Posterior cingulate gyrus (tissue), 11 donors: ENCODE measurements at regions not wholly inside any gene's neighbourhood (a gene's known extent, or its start where the extent isn't known, plus 50 kb on each side); places are given as distances from the start of the nearest gene placed in this dataset.
"Not testable (repeated sequence)": the region's sequence is repeated elsewhere in the genome, so short reads cannot be mapped to it uniquely, and the experiment has no call there.

Experiments
- DNase-seq, 10 donors: peaks; one replicate each; pipeline versions ENCODE4 v3.0.0 to v3.0.0-alpha.2; 2020 to 2021; ENCODE audit warnings: mixed read lengths in 3 of 10
- intact Hi-C: fragments of 100-400 bp; cut with DNase I; formaldehyde crosslinking; loops from one replicate; pipeline ENCODE4 v1.15.1; 2023

DNA sequence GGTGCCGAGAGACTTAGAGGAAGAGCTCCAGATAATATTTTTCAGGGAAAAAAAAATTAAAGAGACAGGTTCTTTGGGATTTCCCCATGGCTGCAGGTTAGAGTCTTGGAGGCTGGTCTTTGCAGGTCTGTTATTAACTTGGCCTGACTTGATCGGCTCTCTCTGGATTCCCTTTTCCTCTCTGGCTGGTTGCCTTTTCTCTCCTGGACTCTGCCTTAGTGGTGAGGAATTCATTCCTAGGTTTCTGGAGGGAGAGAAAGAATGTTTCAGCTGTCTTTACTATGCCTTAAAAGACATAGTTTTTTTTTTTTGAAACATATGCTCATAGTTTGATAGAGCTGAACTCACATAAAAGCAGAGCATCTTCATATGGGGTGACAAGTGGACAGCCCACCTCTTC is 336.3 kb downstream of the BMP4 start:
- intact Hi-C loops, result no loop called here
- DNase-seq, result no peak

DNA sequence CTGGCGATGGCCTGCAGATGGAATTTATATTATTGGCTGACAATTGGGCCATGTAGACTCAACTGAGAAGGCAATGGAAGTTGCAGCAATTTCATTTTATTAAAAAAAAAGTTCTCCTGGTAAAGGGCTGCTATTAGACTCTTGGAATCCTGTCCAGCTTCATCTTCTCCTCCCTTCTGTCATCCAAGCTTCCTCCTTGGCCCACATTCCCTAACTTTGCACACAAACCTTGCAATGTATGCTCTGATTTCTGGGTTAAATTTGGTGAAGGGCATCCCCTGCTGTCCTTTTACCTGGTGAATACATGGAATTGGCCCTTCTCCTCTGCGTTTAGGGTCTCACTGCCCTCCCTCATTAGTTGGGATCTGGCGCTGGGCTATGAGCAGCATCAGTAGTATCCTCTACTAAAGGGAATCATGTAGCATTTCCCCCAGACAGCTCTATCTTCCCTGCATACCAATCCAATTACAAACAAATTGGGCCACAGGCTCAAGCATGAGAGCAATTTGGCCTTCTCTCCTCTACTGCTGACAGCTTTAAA is 336.9 kb downstream of the BMP4 start:
- intact Hi-C loops, result no loop called here
- DNase-seq, result no peak

DNA sequence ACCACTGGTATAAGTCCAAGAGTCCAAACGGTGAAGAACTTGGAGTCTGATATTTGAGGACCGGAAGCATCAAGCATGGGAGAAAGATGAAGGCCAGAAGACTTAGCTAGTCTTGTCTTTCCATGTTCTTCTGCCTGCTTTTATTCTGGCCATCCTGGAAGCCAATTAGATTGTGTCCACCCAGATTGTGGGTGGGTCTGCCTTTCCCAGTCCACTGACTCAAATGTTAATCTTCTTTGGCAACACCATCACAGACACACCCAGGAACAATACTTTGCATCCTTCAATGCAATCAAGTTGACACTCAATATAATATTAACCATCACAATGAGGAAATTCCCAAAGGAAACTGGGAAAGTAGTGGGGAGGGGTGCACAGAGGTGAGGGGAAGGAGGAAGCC is 340.1 kb downstream of the BMP4 start:
- DNase-seq, result not testable (repeated sequence)

DNA sequence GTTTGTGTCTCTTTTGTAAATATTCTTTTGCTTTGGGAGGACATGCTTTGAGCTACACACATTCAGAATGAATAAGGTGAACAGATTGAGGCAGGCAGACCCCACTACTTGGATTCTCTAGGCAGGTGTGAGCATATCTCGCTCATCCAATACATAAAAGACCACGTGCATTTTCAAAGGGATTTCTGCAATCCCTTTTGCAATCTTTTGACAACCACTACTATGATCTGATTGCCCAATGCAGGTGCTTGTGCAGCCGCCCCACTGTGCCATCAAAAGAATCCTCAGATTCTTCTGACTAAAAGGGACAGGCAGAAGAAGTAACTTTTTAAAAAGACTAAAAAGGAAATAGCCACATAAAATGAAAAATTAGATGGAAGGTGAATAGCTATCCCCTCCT is 341.4 kb downstream of the BMP4 start:
- intact Hi-C loops, result no loop called here
- no peak for DNase-seq

More for the DNA sequence above, 340.1 kb downstream of the BMP4 start:
- intact Hi-C loops, result not testable (repeated sequence)

DNA sequence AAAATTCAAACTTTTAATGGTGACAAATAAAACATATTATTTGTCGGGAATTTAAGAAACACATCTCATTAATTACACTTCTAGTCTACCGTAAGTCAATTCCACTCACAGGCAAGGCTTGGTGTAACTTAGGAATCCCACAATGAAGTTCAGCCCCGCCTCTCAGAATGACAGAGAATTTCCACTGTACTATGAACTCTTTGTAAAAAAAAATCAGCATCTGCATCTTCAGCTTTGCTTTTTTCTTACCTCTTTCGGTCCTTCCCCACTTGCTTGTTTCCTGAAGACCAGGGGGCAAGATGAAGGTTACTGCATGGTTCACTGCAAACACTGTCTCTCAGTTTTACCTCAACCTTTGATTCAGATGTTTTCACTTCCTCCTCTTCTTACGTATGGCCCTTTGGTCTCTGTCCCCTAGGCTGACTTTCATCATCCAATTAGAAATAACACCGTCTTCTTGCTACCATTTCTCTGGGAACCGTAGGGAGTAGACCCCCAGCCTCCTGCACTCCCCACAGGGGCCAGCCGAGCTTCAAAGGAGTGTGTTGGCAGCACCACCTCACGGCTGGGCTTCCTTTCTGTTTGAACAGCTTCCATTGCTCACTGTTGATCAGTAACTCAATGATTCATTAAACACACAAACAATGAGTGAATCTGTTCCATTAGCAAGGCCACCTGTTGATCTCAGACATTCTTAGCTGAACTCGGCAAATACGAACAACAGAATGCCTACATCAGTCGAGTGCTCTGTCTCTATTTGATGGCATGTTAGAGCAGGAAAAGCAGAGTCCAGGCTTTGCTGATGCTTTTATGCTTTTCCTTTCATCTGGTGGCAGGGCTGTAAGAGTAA is 343.0 kb downstream of the BMP4 start:
- DNase-seq, result no peak
- intact Hi-C loops, result no loop called here

DNA sequence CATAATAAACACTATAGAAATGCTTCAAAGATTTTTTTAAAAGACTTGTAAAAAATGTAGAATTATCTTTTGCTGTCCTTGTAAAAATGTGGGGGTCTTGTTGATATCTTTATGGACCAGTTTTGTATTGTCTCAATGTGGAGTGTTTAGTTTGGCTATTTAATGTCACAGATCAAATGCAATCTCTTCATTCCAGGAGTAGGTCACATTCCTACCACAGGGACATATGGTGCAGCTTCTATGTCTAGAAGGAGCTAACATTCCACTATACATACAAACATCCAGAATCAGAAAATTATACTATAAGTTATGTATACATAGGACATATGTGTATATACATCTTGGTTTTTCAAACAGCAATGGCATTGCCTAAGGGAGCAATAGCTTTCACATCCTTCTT is 345.7 kb downstream of the BMP4 start:
- intact Hi-C loops, result no loop called here
- DNase-seq, result no peak

DNA sequence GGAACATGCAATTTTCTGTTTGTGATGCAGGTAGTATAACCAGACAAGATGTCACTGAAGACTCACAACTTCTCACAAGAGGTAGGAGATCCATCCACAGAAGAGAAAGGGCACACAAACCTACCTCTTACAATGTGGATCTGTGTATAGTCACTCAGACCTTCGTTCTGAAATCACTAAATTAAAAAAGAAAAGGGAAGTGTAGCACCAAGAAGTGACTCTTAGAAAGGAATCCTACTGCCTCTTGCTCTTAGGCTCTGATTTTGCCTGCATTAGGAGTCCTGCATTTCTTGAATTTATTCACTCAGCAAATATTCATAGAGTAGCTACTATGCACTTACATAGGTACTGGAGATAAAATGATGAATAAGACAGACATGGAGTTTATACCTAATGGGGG is 347.6 kb downstream of the BMP4 start:
- DNase-seq, result no peak
- intact Hi-C loops, result no loop called here

DNA sequence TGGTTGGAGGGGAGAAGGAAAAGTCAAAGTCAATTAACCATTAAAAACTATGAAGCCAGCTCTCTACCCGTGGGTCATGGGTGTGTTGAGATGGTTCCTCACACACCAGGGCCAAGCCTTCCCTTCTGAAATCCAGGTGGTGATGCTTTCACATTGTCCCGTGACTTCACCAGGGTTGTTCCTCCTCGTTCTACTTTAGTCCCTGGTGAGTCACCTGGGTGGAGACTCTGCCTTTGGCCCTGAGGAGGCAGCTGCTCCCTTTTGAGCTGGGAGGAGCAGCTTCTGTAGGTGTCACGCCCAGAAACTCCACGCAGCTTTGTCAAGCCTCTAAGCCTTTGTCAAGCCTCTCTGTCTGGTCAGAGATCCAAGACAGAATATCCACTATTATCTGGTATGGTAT is 348.3 kb downstream of the BMP4 start:
- no peak for DNase-seq

DNA sequence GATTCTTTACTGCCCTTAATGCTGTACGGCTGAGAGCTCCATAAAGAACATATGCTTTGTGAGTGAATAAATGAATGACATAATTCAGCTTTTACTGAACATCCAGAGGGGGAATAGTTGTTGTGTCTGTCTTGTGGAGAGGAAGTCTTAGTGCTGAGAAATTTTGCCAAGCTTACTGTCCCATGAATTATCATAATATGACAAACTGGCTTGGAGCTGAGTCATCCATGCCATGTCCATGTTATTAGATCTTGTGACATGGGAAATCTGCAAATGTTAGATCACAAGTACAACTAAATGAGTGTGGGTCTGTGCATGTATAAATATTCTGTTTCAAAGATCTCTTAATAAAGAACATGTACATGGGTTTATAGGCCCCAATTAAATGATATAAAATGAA is 350.4 kb downstream of the BMP4 start:
- no peak for DNase-seq
- intact Hi-C loops, result no loop called here

More for the DNA sequence above, 348.3 kb downstream of the BMP4 start:
- intact Hi-C loops, result no loop called here

DNA sequence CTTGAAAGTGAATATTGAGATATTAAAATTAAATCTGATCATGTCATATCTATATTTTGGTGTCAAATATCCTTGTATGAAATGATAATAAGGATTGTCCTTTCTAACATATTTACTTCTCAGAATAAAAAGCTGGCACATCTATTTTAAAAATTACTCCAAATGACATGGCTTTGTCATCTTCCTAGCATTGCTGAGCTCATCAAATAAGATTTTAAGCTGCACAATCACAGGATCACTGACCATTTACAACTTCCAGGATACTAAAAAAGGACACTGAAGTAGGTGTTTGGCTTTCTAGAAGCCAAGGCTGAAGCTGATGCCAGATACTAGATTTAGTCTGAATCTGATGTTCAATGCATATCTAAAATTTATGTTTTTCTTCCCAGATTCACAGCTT is 351.1 kb downstream of the BMP4 start:
- intact Hi-C loops, result no loop called here
- DNase-seq, result no peak

DNA sequence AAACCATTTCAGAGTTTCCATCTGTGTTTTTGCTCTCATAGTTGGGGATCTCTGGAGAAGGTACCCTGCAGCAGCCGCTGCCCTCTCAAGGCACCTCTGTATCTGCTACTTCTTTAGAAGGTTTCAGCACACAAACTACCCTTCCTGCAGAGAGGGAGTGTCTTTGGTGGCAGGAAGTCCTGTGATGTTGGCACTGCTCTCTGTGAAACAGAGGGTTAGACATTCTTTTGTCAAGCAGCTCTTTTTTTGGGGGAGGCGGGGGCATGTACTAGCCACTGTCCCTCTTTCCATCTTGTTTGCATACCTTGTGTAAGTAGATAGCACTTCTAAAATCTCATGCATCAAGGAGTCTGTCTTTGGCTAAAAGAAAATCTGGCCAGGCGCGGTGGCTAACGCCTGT is 352.6 kb downstream of the BMP4 start:
- intact Hi-C loops, result no loop called here

DNA sequence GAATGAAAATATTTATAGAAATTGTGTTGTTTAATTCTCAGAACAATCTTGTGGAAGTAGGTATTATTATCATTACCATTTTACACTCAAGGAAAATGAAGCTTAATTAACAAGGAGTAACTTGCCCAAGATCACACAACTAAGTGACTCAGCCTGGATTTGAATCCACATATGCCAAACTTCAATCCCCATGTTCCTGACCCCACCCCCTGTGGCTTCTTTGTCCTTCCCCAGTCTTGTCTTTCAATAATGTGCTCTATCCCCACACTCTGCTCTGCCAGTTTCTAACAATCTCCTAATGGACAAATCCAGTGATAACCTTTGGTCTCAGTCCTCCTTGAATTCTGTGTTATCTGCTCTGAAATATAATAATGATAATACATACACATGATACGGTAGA is 355.2 kb downstream of the BMP4 start:
- DNase-seq, result no peak
- intact Hi-C loops, result no loop called here

More for the DNA sequence above, 352.6 kb downstream of the BMP4 start:
- no peak for DNase-seq

DNA sequence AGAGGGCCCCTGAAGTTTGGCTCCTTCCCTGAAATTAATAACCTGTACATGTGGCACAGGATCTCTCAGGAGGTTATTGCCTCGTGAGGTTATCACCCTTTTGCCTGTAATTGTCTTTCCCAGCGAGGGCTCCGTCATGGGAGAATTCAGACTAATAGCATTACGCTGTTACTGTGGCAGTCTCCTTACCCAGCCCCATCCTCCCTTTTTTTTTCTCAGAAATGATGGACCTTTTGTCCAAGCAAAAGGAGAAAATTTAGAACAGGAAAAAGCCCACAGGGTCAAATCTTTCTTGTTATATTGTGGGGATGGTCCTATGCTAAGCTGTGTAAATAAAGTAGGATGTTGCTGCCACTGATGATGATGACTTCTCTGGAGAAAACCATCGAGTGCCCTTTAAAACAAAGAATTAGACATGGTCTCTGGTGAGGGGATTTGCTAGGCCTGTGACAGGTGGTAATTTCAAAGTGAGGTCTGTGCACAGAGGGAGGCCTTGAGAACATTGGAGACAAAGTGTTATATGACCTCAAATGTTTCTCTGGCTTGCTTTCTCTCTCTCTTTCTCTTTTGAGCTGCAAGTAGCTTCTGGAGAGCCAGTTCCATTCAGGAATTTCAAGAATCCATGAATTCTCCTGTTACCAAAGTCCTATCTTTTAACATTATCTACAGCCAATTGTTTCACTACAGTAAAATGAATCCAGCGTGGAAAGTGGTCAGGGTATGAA is 357.2 kb downstream of the BMP4 start:
- intact Hi-C loops, result no loop called here
- DNase-seq, result no peak

DNA sequence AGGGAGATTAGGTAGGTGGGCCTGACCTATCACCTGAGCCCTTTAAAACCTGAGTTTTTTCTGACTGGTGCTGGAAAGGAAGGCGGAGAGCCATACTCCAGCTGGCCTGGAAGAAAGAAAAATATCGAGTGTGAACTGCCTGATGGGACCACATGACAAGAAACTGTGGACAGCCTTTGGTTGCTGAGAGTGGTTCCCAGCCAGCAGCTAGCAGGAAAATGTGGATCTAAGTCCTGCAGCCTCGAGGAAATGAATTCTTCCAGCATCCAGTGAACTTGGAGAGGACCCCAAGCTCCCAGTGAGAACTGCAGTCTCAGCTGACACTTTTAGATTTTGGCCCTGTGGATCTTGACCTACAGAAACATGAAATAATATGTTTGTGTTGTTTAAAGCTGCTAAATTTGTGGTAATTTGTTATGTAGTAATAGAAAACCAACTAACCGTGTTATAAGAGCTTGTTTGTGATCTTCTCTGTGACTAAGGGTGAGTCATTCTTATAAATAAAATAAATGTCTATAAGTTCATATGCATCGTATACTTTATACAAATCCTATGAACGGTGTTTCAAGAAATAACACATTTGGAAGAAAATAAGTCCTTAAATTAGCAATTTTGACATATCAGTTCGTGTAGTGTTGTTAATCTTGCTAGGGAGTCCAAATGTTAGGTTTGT is 359.6 kb downstream of the BMP4 start:
- DNase-seq, result no peak
- intact Hi-C loops, result no loop called here

DNA sequence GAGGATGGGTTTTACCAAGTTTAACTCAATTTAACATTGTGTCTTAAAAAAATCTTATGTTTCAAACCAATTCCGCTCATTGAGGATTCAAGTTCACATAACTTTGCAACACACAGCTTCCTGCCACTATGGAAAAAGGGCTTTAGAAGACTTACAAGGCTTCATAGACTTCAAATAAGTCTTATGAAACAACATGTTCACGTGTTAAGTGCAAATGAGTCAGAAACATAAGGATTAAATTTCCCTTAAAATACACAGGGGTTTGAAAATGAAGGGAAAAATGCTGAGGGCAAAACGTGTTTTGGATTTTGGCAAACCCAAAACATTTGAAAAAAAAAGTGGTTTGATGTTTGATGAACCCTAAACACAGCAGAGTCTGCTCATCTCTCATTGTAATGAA is 364.8 kb downstream of the BMP4 start:
- intact Hi-C loops, result no loop called here

DNA sequence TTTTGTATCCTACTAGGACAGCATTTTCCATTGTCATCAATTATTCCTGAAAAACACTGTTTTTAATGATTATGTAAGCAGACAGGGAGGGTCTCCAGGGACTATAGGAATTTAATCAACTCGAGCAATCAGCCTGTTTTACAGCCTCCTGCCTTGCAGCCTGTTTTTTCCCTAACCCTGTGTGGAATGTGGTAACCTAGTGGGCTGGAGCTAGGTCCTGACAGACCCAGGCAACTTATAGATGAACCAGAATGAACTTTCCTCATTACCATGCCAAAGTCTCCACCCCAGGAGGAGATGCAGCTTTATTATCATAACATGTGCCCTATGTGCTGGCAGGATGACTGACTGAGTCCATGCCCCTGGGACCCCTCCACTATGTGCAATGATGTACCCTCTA is 375.1 kb downstream of the BMP4 start:
- DNase-seq, result no peak
- intact Hi-C loops, result no loop called here

More for the DNA sequence above, 364.8 kb downstream of the BMP4 start:
- no peak for DNase-seq

DNA sequence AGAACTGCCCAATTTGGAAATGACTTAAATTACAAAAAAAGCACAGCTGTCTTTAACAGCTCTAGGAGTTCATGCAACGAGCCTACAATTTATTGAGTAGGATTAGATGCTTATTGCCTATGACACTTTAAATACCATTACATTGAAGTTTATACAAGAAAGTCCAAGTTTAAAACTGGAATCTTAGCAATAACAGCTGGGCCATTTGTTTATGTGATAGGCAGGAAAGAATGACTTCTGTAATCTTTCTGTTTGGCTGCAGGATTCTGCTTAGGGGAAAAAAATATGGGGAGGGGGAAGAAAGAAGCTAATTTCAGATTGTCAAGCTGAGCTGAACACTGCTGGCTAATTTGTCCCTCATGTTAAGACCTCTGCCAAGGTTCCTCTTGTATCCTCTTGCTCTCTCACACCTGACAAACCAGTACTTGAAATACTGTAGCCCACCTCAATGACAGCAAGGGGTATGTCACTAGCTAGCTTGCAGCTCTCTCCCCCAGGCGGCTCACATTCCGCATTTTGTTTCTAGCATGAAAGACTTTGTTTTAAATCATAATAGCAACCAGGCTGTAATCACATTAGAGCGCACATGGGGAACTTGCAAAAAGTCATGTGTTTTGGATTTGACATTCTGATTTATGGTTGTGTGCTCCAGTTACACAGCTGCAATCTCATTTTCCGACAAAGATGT is 384.8 kb downstream of the BMP4 start:
- DNase-seq, result no peak
- intact Hi-C loops, result no loop called here

DNA sequence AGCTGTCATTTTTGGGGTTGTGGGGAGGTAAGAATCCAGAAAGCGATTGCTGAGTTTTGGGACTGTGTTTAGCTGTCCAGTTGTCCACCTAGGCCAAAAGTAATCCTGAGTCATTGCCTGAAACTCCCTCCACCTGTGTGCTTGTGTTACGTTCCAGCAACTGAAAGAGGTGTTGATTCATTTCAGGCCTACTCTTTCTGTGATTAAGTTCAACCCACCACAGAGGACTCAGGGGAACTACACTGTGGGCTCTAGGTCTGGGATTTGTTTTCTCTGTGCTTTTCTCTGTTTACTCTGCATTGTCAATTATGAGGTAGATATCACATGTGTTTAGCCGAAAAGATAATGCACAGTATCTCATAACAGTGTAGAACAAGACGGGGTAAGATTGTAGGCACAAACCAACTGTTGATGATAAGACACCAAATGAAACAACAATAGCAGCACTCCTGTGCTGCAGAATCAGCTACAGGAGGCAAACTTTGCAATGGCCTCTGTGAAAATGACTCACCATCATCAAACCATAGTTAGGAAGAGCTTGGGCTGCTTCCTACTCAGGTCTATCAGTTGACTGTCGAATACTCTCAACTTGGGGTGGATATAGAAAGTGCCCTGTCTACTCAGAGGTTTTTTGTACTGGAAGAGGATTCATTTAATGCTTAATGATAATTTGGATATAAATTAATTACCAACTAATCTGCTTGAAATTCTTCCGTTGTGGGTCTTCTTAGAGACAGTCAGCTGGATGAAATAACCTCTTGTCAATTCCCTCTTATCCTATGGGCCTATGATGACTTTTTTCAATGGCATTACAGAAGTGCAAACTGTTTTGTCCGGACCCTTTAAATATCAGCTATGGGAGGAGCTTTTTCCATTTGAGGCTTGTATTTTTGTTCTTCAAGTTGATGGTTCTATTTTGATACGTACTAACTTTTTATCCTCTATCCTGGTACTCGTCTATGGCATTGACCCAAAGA is 385.9 kb downstream of the BMP4 start:
- intact Hi-C loops, result no loop called here
- no peak for DNase-seq

DNA sequence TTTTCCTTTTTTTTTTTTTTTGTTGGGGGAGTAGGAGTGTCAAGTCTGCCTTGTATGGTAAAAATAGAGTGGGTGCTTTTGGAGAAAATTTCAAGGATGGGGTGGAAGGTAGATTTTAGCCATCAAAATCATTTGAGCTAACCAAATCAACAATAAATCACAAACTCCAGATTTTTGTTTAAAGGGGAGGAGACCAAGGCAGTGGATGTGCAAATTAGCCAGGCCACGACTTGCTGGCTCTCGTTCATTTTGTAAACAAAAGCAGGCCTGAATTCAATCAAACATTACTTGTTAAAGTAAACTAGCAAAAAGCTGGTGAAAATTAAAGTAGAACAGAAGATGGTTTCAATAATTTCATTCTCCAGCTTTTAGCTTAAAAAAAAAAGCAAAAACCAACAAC is 387.2 kb downstream of the BMP4 start:
- DNase-seq, result no peak
- intact Hi-C loops, result no loop called here
